Fibroblast of villous mesenchyme (primary cell): ENCODE measurements at regions not wholly inside any gene's neighbourhood (a gene's known extent, or its start where the extent isn't known, plus 50 kb on each side); places are given as distances from the start of the nearest gene placed in this dataset.

ENCODE experiments used
- DNase-seq: peaks from one replicate; pipeline ENCODE4 v3.0.0-alpha.2; 2010; ENCODE audit warnings: low read depth
- H3K4me3 ChIP-seq: 2 replicates; pipeline ENCODE4 v1.5.1; 2011; ENCODE audit warnings: low read depth, mild to moderate bottlenecking, low read length
- TF ChIP-seq, protein P1 (sequence below): IDR thresholded peaks from 2 replicates; pipeline ENCODE4 v1.5.1; 2012; ENCODE audit warnings: low read depth, mild to moderate bottlenecking, low read length; ENCODE audit not compliant: insufficient read depth

DNA sequence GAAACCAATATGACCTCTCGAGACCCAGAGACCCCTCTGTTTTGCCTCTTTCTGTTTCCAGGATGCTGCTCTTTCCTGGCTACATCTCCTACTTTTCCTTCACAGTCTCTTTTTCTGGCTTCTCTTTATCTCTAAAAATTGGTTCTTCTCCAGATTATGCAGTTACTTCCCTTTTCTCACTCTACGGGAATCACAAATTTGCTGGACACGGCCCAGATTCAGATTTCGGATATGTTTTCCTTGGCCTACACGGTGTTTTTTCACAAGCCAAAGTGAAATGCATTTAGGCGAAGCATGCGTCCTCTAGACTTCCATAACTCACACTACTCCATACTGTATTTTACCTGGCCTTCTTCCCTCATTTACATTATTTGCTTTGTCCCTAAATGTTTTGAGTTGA, 214.7 kb upstream of the MIR17HG start:
- TF ChIP-seq, protein P1, sequence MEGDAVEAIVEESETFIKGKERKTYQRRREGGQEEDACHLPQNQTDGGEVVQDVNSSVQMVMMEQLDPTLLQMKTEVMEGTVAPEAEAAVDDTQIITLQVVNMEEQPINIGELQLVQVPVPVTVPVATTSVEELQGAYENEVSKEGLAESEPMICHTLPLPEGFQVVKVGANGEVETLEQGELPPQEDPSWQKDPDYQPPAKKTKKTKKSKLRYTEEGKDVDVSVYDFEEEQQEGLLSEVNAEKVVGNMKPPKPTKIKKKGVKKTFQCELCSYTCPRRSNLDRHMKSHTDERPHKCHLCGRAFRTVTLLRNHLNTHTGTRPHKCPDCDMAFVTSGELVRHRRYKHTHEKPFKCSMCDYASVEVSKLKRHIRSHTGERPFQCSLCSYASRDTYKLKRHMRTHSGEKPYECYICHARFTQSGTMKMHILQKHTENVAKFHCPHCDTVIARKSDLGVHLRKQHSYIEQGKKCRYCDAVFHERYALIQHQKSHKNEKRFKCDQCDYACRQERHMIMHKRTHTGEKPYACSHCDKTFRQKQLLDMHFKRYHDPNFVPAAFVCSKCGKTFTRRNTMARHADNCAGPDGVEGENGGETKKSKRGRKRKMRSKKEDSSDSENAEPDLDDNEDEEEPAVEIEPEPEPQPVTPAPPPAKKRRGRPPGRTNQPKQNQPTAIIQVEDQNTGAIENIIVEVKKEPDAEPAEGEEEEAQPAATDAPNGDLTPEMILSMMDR = no peak
- DNase-seq = no peak
- no peak overlapping the region for H3K4me3 ChIP-seq

DNA sequence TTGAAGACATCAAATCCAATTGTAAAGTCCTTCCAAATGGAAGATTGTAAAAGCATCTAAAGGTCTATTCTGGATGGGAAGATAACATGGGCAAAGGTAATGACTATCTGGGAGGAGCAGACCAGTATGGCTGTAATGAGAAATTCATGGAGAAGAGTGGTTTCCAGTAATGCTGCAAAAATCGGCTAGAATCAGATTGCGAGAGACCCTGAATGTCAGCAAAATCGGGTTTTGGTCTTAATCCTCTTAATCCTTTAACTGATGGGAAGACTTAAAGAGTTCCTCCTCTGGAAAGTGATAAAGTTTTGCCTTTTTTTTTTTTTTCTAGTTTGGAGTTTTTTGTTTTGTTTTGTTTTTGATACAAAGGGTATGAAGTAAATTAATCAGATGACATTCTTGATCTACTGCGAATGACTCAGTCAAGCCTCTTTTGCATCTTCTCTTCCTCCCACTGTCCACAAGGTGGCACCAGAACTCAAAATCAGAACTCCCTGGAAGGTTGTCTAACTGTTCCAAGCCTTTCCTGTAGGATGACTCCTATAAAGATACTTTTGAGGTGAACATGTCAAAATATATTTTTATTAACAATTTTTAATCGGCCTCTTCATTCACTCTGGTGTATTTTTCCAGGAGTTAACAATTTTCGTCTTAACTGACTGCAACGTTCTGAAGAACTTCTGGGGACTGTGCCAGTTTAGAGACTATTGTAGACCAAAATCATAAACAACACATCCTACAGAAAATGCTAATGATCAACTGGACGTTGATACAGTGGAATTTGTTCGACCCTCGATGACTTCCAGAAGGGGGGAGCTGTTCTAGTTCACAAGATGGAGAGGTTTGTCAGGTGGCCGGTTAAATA, 213.3 kb upstream of the MIR17HG start:
- H3K4me3 ChIP-seq = no peak overlapping the region
- peak; percentile 47 for DNase-seq
- TF ChIP-seq, protein P1 = peak; percentile 74

DNA sequence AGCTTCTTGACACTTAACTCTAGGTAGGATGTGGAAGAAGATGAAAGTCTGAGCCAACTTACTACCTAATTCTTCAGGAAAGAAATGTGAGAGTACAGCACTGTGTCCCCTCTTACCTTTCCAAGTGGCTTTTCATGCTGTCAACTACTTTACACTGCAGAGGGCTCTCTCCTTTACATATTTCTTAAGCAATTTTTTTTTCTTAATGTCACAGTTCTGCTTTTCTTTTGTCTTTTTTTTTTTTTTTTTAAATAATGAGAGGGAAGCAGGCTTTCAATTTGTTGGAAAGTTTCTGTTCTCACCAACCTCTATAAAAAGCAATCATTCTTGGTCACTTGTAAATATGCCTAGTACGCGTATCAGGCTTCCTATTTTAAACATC, 212.7 kb upstream of the MIR17HG start:
- no peak for DNase-seq
- TF ChIP-seq, protein P1 = no peak
- H3K4me3 ChIP-seq = no peak overlapping the region

GRCh38 chr13:91135376-91135775, 212.1 kb upstream of the MIR17HG start:
- DNase-seq = no peak
- TF ChIP-seq, protein P1 = no peak
- H3K4me3 ChIP-seq = no peak overlapping the region

DNA sequence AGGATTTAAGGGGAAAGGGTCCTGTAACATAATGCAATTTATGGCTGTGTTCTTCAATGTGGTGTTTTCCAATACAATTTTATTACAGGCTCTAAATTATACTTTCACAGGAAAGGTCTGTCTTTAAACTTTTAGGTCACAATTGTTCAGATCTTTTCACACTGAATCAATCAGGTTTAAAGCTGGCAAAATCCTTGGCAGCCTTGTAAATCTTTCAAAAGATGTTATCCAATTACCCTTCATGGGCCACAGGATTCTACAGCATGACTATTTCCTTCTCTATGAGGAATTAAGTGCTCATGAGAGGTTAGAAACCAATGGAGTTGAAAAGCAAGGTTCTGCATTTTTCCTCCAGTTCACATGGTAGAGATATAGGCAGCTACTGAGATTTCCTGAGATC, 211.5 kb upstream of the MIR17HG start:
- no peak for DNase-seq
- no peak overlapping the region for H3K4me3 ChIP-seq
- TF ChIP-seq, protein P1 = no peak

- H3K4me3 ChIP-seq = no peak overlapping the region
- TF ChIP-seq, protein P1 = no peak
- DNase-seq = no peak
These were observed 210.7 kb upstream of the MIR17HG start for GRCh38 chr13:91136806-91137205.

GRCh38 chr13:91139232-91139631, 208.3 kb upstream of the MIR17HG start:
- no peak overlapping the region for H3K4me3 ChIP-seq
- TF ChIP-seq, protein P1 = no peak
- no peak for DNase-seq
